Neural progenitor cell (in vitro differentiated cells): ENCODE measurements at regions not wholly inside any gene's neighbourhood (a gene's known extent, or its start where the extent isn't known, plus 50 kb on each side); places are given as distances from the start of the nearest gene placed in this dataset.
A peak's percentile ranks its signal among the peaks of the same experiment; 100 is the strongest.

ENCODE experiments used
- DNase-seq: peaks from one replicate; pipeline ENCODE4 v3.0.0-alpha.2; 2016; ENCODE audit warnings: low spot score
- H2AFZ ChIP-seq: fragments of 200-600 bp; sonication (generic); replicated peaks from 2 replicates; pipeline ENCODE4 v1.6.1; 2016; ENCODE audit warnings: antibody characterized with exemption
- H3F3A ChIP-seq: fragments of 200-600 bp; sonication (generic); 2 replicates; pipeline ENCODE4 v1.6.1; 2016; ENCODE audit warnings: antibody characterized with exemption, low read depth
- H3K27ac ChIP-seq: fragments of 200-600 bp; sonication (generic); 2 replicates; pipeline ENCODE4 v1.5.1; 2016; ENCODE audit warnings: mild to moderate bottlenecking
- H3K27me3 ChIP-seq: fragments of 200-600 bp; sonication (generic); 2 replicates; pipeline ENCODE4 v1.6.1; 2016; ENCODE audit warnings: mild to moderate bottlenecking, moderate library complexity
- H3K36me3 ChIP-seq: fragments of 200-600 bp; sonication (generic); 2 replicates; pipeline ENCODE4 v1.5.1; 2016
- H3K4me1 ChIP-seq: fragments of 200-600 bp; sonication (generic); 2 replicates; pipeline ENCODE4 v1.6.1; 2016; ENCODE audit warnings: mixed run types
- H3K4me2 ChIP-seq: fragments of 200-600 bp; sonication (generic); 2 replicates; pipeline ENCODE4 v1.6.1; 2016
- H3K4me3 ChIP-seq: fragments of 200-600 bp; sonication (generic); 2 replicates; pipeline ENCODE4 v1.5.1; 2016
- H3K79me2 ChIP-seq: fragments of 200-600 bp; sonication (generic); 2 replicates; pipeline ENCODE4 v1.6.1; 2016; ENCODE audit warnings: low read depth
- H3K9ac ChIP-seq: fragments of 200-600 bp; sonication (generic); 2 replicates; pipeline ENCODE4 v1.6.1; 2016
- H3K9me3 ChIP-seq: fragments of 200-600 bp; sonication (generic); 2 replicates; pipeline ENCODE4 v1.5.1; 2016; ENCODE audit warnings: low read depth
- H4K20me1 ChIP-seq: fragments of 200-600 bp; sonication (generic); 2 replicates; pipeline ENCODE4 v1.6.1; 2016; ENCODE audit warnings: low read depth
- H3K27ac Mint-ChIP-seq: 3 replicates; pipeline ENCODE4 v1.8.0; 2021; ENCODE audit warnings: mixed read lengths
- H3K27me3 Mint-ChIP-seq: 2 replicates; pipeline ENCODE4 v1.8.0; 2022; ENCODE audit warnings: low read depth, mild to moderate bottlenecking, inconsistent platforms, moderate library complexity, mixed read lengths; ENCODE audit not compliant: insufficient read depth
- H3K36me3 Mint-ChIP-seq: 3 replicates; pipeline ENCODE4 v1.8.0; 2021; ENCODE audit warnings: mixed read lengths
- H3K4me1 Mint-ChIP-seq: 3 replicates; pipeline ENCODE4 v1.8.0; 2021; ENCODE audit warnings: mixed read lengths
- H3K4me3 Mint-ChIP-seq: 3 replicates; pipeline ENCODE4 v1.8.0; 2021; ENCODE audit warnings: mild to moderate bottlenecking, moderate library complexity, mixed read lengths
- H3K9me3 Mint-ChIP-seq: 3 replicates; pipeline ENCODE4 v1.8.0; 2020; ENCODE audit warnings: mixed read lengths
- CTCF ChIP-seq: fragments of 200-600 bp; sonication (generic); IDR thresholded peaks from 2 replicates; pipeline ENCODE4 v1.5.1; 2017; ENCODE audit warnings: antibody characterized with exemption, mild to moderate bottlenecking
- EZH2 ChIP-seq: fragments of 200-600 bp; sonication (generic); IDR thresholded peaks from 2 replicates; pipeline ENCODE4 v1.6.1; 2017; ENCODE audit warnings: antibody characterized with exemption, mild to moderate bottlenecking, moderate library complexity
- EZH2phosphoT487 ChIP-seq: fragments of 200-600 bp; sonication (generic); IDR thresholded peaks from 2 replicates; pipeline ENCODE4 v1.6.1; 2017; ENCODE audit warnings: antibody characterized with exemption

DNA sequence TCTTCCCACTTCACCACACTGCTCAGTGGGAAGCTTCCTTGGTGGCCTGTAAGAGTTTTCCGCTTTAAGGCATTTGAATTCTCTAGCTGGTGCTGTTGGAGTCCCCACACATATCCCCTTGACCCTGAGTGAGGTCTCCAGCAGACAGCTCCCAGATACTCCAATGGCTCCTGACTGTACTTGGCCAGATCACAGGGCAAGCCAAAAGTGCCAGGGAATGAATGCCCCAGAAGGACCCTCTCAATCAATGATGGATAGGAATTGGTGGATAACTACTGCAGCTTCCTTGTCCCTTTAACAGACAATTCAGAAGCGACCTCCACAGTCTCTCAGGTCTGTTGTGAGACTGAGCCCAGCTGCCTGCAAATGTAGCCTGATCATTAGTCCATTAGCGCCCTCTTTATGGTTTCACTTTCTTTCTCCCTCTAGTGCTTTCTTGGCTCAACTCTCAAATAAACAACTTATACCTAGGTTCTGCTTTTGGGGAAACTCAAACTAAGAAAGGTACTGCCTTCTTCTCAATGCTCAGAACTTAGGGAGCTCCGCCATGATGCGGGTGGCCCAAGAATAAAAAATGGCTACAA is 283.0 kb downstream of the TCF7L2 start:
- Mint-ChIP-seq H3K4me1 (peaks cover 10% of the 10 kb centered on the region), H3K36me3 (no peaks in the 10 kb centered on the region), H3K4me3 (no peak overlapping the region), H3K27ac (no peak overlapping the region), H3K27me3 (peaks cover 5% of the 10 kb centered on the region), H3K9me3 (no peaks in the 10 kb centered on the region)
- Histone ChIP-seq H2AFZ (no peak overlapping the region), H3K9me3 (no peaks in the 10 kb centered on the region), H4K20me1 (no peaks in the 10 kb centered on the region), H3K4me1 (peaks cover 4% of the 10 kb centered on the region), H3K27ac (no peak overlapping the region), H3K4me2 (no peak overlapping the region), H3K9ac (no peak overlapping the region), H3K27me3 (no peaks in the 10 kb centered on the region), H3K36me3 (no peaks in the 10 kb centered on the region), H3F3A (no peaks in the 10 kb centered on the region), H3K4me3 (no peak overlapping the region), H3K79me2 (no peaks in the 10 kb centered on the region)
- DNase-seq = no peak
- TF ChIP-seq CTCF (no peak), EZH2 (no peak), EZH2phosphoT487 (no peak)

- no peaks in the 10 kb centered on the region for H3K9me3 Mint-ChIP-seq
- H3K27me3 ChIP-seq = no peaks in the 10 kb centered on the region
- no peak overlapping the region for H2AFZ ChIP-seq
- H3K9me3 ChIP-seq = no peaks in the 10 kb centered on the region
- no peaks in the 10 kb centered on the region for H3F3A ChIP-seq
- H3K4me1 ChIP-seq = peaks cover 4% of the 10 kb centered on the region
- no peak overlapping the region for H3K27ac ChIP-seq
- no peaks in the 10 kb centered on the region for H4K20me1 ChIP-seq
- no peak overlapping the region for H3K4me3 Mint-ChIP-seq
- H3K4me3 ChIP-seq = no peak overlapping the region
- no peak for TF ChIP-seq EZH2phosphoT487
- TF ChIP-seq CTCF = no peak
- TF ChIP-seq EZH2 = no peak
- H3K4me2 ChIP-seq = no peak overlapping the region
- H3K79me2 ChIP-seq = no peaks in the 10 kb centered on the region
- H3K9ac ChIP-seq = no peak overlapping the region
- no peak overlapping the region for H3K27ac Mint-ChIP-seq
- no peaks in the 10 kb centered on the region for H3K36me3 Mint-ChIP-seq
- H3K4me1 Mint-ChIP-seq = peaks cover 10% of the 10 kb centered on the region
- H3K27me3 Mint-ChIP-seq = peaks cover 5% of the 10 kb centered on the region
- H3K36me3 ChIP-seq = no peaks in the 10 kb centered on the region
- no peak for DNase-seq
Measured at GRCh38 chr10:113234481-113234880, 284.4 kb downstream of the TCF7L2 start.

- H3K27ac Mint-ChIP-seq = no peak overlapping the region
- DNase-seq = no peak
- H3K9me3 ChIP-seq = no peaks in the 10 kb centered on the region
- H3K4me3 Mint-ChIP-seq = peak overlapping the region; percentile 54
- H4K20me1 ChIP-seq = no peaks in the 10 kb centered on the region
- no peaks in the 10 kb centered on the region for H3K4me1 ChIP-seq
- no peak overlapping the region for H3K4me3 ChIP-seq
- H3K4me1 Mint-ChIP-seq = peaks cover 12% of the 10 kb centered on the region
- H3K27ac ChIP-seq = no peak overlapping the region
- no peak for TF ChIP-seq CTCF
- no peak for TF ChIP-seq EZH2phosphoT487
- no peak for TF ChIP-seq EZH2
- no peaks in the 10 kb centered on the region for H3K9me3 Mint-ChIP-seq
- H3K79me2 ChIP-seq = no peaks in the 10 kb centered on the region
- H3K36me3 ChIP-seq = no peaks in the 10 kb centered on the region
- H2AFZ ChIP-seq = no peak overlapping the region
- no peaks in the 10 kb centered on the region for H3K27me3 ChIP-seq
- no peak overlapping the region for H3K9ac ChIP-seq
- H3K4me2 ChIP-seq = no peak overlapping the region
- H3K27me3 Mint-ChIP-seq = peaks cover 11% of the 10 kb centered on the region
- H3K36me3 Mint-ChIP-seq = no peaks in the 10 kb centered on the region
- H3F3A ChIP-seq = no peaks in the 10 kb centered on the region
Measured at GRCh38 chr10:113235508-113235907, 285.5 kb downstream of the TCF7L2 start.
